NCI-H1436 treated with DMSO at 0.1 percent for 48 hours (cell line): ENCODE measurements at regions not wholly inside any gene's neighbourhood (a gene's known extent, or its start where the extent isn't known, plus 50 kb on each side); places are given as distances from the start of the nearest gene placed in this dataset.

ENCODE experiments used
- DNase-seq: peaks from one replicate; lab custom pipeline; 2025; lab: John Stamatoyannopoulos, UW

- DNase-seq = no peak
These were observed 49.9 kb upstream of the HS6ST1 start for GRCh38 chr2:128368437-128369107.

- no peak for DNase-seq
These were observed 50.5 kb upstream of the HS6ST1 start for GRCh38 chr2:128369108-128369555.

GRCh38 chr2:128369602-128370467 lies 51.2 kb upstream of the HS6ST1 start:
- no peak for DNase-seq

GRCh38 chr2:128370468-128371247 lies 52.0 kb upstream of the HS6ST1 start:
- no peak for DNase-seq

GRCh38 chr2:128371248-128371630 lies 52.6 kb upstream of the HS6ST1 start:
- no peak for DNase-seq

GRCh38 chr2:128371648-128372345 lies 53.1 kb upstream of the HS6ST1 start:
- DNase-seq = no peak

GRCh38 chr2:128372621-128373341 lies 54.1 kb upstream of the HS6ST1 start:
- no peak for DNase-seq

- DNase-seq = no peak
These were observed 54.9 kb upstream of the HS6ST1 start for GRCh38 chr2:128373451-128374000.

GRCh38 chr2:128374001-128374710 lies 55.5 kb upstream of the HS6ST1 start:
- DNase-seq = no peak

GRCh38 chr2:128374711-128375413 lies 56.2 kb upstream of the HS6ST1 start:
- no peak for DNase-seq

- DNase-seq = no peak
These were observed 56.8 kb upstream of the HS6ST1 start for GRCh38 chr2:128375454-128375853.

GRCh38 chr2:128376241-128377041 lies 57.8 kb upstream of the HS6ST1 start:
- no peak for DNase-seq

- no peak for DNase-seq
These were observed 58.6 kb upstream of the HS6ST1 start for GRCh38 chr2:128377071-128377910.

- DNase-seq = no peak
These were observed 59.8 kb upstream of the HS6ST1 start for GRCh38 chr2:128378231-128379020.

GRCh38 chr2:128379021-128380015 lies 60.6 kb upstream of the HS6ST1 start:
- no peak for DNase-seq
